HG03139 (cell line): ENCODE measurements at regions not wholly inside any gene's neighbourhood (a gene's known extent, or its start where the extent isn't known, plus 50 kb on each side); places are given as distances from the start of the nearest gene placed in this dataset.
"Not testable (repeated sequence)": the region's sequence is repeated elsewhere in the genome, so short reads cannot be mapped to it uniquely, and the experiment has no call there.

Experiments used
- ATAC-seq: cut with Tn5 transposase; IDR thresholded peaks from one replicate; pipeline ENCODE4 v1.9.1; 2021; ENCODE audit not compliant: unreplicated experiment

DNA sequence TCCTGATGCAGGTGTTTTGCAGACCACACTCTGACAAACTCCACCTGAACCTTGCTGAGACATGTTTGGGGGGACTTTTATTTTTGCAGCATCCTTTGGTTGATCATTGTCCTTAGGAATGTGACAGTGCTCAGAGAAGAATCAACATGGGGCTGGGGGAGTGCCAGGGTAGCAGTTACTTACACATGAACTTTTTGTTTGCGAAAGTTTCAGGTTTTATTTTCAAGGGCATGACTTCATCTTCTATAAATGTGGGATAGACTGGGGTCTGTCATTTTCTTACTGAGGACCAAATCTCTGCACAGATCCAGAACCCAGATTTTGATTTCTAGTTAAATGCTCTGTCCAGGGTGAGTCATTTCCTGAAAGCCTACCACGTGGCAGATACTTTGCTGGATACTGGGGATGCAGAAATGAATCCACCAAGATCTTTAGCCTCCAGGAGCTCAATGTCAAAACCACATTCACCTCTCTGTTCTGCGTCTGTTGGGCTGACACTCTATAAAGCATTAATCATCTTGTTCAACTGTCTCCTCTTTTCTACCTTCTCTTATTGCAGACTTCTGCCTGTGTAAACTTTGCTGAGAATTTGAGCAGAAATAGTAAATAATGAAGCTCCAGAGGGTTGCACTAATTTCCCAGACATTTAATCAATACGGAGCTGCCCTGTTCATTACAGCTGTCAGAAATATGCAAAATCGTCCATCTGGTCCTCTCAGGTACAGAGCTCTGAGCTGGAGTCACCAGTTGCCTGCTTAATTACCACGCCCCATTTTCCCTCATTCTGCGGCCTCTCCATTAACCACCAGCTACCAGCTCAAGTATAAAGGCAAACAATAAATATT, 387.9 kb downstream of the MIAT start:
- no peak for ATAC-seq

GRCh38 chr22:27046086-27046485, 388.7 kb downstream of the MIAT start:
- no peak for ATAC-seq

GRCh38 chr22:27046603-27047002, 389.2 kb downstream of the MIAT start:
- no peak for ATAC-seq

GRCh38 chr22:27050771-27051170, 393.4 kb downstream of the MIAT start:
- no peak for ATAC-seq

GRCh38 chr22:27051407-27051806, 394.0 kb downstream of the MIAT start:
- ATAC-seq = no peak

GRCh38 chr22:27057717-27058116, 400.3 kb downstream of the MIAT start:
- ATAC-seq = no peak

GRCh38 chr22:27060190-27060589, 402.8 kb downstream of the MIAT start:
- no peak for ATAC-seq

DNA sequence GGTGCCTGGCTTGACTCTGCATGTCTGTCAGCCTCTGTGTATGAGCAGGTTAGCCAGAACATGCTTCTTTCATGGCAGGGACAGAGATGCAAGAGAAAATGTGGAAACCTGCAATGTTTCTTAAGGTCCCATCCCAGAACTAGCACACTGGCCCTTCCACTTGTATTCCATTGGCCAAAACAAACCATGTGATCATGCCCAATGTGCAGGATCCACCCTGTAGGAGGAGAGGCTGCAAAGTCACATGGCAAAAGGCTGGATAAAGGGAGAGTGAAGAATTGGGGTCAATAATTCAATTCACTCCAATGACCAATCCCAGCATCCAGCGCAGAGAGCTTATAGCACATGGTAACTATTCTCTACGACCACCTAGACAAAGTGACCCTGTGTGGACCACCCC, 405.5 kb downstream of the MIAT start:
- no peak for ATAC-seq

DNA sequence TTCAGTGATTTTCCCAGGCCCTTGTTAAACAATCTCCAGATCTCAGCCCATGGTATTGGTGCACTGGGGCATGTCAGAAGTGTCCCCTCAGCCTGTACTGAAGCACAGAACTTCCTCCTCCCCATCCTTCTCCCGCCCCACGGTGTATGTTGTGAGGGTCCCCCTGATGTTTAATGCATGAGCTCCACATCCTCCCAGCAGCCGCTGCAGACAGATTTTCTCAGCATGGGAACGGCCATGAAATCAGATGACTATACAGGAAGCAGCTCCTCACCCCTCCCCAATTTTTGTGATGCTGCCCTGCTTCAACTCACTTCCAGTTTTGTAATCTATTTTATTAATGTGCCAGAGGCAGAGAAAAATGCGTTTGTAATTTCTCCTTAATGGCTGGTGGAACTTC, 406.0 kb downstream of the MIAT start:
- ATAC-seq = no peak

DNA sequence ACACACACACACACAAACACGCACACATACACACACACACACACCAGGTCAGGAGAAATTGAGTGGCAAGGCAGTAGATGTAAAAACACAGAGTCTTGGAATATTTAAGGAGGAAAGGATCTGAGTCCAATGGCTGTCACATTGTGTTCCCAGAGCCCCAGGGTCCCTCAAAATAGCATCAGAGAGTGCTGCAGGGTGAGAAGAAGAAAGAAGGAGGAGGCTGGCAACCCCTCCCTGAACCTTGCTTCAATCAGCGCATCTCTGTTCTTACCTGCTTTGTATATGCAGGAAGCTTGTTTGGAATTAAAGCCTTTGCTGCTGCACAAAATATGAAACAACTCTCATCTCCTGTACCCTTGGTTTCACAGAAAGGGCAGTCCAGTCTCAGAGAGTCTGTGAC, 406.5 kb downstream of the MIAT start:
- ATAC-seq = no peak

DNA sequence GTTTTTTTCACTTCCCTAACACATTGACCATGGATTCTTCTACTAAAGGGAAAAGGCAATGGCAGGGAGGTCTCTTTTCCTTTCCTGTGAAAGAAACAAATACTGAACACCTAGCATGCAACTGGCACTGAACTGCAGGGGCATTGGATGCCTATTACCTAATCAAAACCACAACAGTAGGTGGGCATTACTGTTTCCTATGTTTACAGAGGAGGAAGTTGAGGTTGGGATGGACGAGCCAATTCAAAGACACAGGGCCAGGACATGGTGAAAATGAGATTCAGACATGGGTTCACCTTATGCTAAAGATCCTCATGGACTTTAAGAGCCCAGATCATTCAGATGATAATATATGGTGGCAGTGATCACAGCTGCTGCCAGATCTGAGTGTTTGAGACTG, 407.0 kb downstream of the MIAT start:
- ATAC-seq = no peak

DNA sequence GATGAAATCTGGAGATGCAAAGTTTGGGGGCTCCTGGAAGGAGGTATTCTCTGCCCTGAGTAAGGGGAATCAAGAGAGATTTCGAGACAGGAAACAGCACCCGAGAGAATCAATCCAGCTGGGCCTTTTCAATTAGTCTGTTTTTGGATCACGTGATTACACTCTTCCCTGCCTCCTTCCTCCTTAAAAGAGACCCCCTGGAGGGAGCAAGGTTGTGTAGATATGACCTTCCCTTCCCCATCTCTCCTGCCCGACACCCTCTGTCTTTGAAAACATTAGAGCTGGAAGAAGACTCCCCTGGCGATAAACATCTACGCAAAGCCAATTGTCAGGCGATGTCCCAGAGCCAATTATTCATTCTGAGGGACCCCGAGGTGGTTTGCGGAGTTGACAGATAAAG, 407.9 kb downstream of the MIAT start:
- no peak for ATAC-seq

DNA sequence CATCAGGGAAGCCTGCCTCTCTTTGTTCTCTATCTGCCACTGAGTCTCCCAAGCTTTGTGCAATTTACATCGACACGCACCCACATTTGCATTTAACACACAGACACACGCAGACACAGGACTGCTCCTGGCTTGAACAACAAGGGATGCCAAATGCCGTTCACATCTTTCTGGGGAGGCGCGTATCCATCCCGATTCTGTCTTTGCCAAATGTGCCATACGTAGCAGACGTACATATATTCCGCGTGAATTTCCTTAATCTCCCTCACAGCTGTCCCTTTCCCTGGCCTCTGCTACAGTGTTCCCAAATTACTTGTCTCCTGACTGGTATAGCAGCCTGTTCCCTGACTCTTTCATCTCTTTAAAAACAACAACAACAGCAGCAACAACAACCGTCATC, 409.5 kb downstream of the MIAT start:
- ATAC-seq = no peak

DNA sequence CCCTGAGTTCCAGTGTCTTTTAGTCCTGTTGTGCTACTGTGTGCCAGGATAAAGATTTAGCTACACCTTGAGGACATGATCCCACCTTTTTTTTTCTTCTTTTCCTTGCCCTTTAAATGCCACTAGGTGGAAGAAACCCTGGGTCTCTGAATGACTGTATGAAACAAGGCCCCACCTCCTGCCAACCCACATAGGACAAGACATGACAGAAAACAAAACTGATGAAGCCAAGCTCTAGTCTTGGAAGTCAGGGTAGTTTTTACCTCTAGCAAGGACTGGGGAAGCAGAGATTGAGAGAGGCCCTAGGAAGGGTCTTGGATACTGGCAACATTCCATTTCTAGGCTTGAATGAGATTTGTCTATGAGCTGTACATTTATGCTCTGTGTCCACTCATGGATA, 410.7 kb downstream of the MIAT start:
- ATAC-seq = no peak

GRCh38 chr22:27070594-27070993, 413.2 kb downstream of the MIAT start:
- no peak for ATAC-seq

DNA sequence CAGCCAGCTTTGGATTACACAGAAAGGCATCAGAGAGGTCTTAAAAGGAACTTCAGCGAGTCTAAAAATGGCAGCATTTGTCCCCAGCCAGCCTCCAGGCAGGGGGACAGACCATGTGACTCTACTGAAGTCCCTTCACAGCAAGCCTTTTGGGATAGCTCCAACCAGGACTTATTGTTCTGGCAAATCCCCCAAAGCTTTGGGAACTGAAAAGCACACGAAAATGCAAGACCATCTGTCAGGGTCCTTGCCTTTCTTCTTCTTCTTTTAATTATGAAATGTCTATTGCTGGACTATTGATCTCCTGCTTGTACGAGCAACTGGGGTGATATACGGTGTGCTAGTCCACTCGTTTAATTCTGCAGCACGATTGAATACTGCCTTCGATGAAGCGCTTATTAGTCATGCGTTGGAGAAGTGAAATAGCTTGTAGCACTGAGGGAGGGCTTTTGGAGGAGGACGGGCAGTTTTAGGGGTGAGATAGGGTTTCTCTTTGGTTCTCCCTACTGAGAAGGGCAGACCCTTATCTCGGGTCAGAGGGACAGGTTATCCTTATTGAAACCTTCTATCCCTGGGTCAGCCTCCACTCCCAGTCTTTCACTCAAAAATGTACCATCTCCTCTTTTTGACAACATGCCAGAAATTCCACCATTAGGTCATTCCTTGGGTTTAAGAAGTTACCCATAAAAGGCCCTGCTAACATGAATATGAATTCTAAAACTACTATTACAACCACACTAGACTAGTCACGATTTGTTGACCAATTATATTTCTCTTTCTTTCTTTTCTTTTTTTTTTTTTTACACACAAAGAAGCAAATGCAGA, 416.4 kb downstream of the MIAT start:
- no peak for ATAC-seq

DNA sequence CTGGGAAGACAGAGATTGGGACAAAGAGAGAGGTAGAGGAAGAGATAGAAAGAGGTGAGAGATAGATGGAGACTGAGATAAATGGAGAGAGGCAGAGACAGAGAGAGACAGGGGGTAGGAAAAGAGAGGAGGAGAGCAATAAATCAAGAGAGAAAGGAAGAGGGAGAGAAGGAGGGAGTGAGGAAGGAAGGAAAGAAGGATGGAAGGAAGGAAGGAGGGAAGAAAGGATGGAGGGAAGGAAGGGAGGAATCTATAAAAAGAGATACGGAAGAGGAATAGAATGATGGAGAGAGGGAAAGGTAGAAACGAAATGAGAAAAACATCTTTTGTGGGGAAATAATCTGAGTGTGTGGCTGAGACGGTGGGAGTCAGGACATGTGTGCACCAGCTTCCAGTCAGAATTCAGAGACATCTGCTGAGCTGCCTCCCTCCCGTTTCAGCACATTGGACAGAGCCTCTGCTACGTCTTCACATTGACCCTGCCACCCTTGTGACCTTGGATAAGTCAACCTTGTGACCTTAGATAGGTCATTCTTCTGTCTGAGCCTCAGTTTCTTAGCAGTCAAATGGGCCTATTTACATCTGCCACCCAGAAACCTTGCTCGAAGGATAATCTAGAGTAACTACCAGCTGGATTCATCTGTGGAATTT, 417.8 kb downstream of the MIAT start:
- ATAC-seq = no peak

- ATAC-seq = no peak
Measured at GRCh38 chr22:27075891-27076290, 418.5 kb downstream of the MIAT start.

DNA sequence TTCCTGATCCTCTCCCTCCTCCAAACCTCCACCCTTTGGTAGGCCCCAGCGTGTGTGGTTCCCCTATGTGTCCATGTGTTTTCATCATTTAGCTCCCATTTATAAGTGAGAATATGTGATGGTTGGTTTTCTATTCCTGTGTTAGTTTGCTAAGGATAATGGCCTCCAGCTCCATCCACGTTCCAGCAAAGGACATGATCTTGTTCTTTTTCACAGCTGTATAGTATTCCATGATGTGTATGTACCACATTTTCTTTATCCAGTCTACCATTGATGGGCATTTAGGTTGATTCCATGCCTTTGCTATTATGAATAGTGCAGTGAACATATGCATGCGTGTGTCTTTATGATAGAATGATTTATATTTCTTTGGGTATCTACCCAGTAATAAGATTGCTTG, 420.7 kb downstream of the MIAT start:
- ATAC-seq = not testable (repeated sequence)

GRCh38 chr22:27080036-27080578, 422.7 kb downstream of the MIAT start:
- no peak for ATAC-seq

DNA sequence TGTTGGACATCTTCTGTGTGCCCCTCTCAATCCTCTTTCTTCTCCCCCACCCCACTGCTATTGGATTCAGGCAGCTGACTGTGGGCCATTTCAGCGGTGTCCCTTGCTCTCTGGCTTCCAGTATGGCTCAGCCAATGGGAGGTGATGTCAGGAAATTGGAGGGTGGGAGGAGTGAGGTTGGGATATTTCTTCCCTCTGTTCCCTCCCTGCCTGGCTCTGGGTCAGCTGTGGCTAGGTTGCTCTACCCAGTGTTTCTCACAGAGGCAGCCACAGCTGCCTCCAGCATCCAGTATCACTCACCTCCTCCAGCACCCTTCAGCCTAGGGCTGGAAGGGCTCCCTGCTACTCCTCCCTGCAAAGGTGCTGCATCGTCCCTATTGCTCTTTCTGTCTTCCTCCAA, 423.5 kb downstream of the MIAT start:
- no peak for ATAC-seq

DNA sequence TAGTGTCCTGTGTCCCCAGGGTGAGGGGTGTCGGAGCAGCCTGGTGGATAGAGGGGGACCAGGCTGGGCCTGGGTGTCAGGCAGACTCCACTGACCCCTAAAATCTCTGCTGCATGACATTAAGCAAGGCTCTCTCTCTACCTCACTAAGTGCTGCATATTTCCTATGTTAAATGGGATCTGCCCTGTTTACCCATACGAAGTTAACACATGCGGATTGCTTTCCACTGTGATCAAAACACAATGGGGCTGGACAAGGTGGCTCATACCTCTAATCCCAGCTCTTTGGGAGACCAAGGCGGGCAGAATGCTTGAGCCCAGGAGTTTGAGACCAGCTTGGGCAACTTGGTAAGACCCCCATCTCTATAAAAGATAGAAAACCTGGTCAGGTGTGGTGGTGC, 426.2 kb downstream of the MIAT start:
- no peak for ATAC-seq
